COLO829 (cell line): ENCODE measurements at regions not wholly inside any gene's neighbourhood (a gene's known extent, or its start where the extent isn't known, plus 50 kb on each side); places are given as distances from the start of the nearest gene placed in this dataset.

ENCODE experiments used
- DNase-seq: peaks from one replicate; pipeline ENCODE4 v3.0.0; 2012; ENCODE audit warnings: low spot score

DNA sequence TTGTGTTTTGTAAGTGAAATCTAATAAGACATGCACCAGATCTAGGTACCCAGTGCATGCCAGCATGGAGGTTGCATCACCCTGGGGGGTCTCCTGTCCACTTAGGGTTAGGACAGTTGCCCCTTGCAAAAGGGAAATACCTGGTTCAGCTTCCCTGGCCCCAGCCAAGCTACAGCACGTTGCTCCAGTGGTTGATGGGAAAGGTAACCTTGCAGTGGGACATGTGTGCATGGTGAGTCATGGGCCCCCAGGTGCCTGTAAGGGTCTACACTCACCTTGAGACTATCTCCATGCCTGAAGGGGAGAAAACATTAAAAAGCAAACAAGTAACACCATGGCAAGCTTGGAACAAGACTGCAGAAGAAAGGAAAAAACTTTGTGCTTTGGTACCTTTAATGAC, 143.9 kb downstream of the LSM5 start:
- DNase-seq: no peak

DNA sequence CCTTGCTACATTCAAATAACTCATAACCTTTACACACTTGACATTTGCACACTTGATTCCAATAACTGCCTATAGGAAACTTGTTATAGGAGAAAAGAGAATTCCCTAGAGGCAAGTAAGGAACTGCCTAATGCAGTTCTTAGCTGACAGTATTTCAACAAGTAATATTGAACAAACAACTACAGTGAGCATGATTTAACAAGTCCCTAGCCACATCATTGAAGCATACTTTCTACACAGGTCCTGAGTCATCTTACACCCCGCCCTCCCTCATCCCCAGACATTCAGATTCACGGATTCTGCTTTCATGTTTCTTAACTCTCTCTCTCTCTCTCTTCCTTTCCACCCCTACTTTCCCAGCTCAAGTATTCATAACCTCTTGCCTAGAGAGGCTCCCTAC, 153.5 kb downstream of the LSM5 start:
- DNase-seq: peak; percentile 28

DNA sequence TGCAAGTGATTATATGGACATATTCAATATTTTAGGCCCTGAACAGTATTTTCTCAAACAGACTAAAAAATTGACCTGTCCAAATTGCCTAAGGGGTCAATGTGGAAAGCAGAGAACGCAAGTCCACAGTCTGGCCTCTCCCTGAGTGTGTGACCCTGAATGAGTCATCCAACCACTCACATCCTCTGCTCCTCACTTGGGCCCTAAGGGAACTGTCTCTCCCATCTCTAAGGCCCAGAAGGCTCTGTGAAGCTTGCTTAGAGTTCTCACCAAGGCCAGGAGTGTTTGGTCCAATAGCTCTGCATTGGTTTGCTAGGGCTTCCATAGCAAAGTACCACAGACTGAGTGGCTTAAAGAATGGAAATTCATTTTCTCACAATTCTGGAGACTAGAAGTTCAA, 155.1 kb downstream of the LSM5 start:
- peak; percentile 58 for DNase-seq

DNA sequence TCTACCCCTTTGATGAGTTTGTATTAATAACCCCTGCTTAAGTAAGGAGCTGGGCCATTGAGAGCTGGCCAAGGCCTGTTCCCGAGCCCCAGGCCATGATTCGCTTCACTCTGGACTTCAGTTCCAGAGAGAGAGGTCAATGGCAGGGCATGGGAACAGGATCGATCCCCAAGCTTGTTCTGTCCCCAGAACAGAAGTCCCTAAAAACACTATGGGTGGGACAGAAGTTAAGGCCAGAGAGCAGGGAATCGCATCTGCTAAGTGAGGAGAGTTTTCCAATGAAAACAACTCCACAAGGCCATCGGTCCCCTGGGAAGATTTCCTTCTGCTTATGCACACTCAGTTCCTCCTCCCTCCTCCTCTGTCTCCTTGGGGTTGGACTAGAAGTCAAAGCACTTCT, 159.6 kb downstream of the LSM5 start:
- no peak for DNase-seq

DNA sequence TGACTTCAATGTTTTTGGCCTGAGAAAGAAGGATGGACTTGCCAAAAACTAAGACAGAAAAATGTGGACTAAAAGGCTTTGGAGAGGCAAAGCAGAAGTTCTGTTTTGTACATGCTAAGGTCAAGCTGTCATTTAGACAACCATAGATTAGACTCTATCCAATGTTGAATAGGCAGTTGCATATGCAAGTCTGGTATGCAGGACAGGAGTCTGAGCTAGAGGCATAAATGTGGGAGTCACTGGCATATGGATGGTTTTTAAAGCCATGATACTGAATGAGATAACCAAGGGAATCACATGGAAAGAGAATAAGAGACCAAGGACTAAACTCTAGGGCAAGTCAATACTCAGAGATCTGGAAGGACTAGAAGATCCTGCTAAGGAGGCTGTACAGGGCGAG, 164.1 kb downstream of the LSM5 start:
- no peak for DNase-seq

DNA sequence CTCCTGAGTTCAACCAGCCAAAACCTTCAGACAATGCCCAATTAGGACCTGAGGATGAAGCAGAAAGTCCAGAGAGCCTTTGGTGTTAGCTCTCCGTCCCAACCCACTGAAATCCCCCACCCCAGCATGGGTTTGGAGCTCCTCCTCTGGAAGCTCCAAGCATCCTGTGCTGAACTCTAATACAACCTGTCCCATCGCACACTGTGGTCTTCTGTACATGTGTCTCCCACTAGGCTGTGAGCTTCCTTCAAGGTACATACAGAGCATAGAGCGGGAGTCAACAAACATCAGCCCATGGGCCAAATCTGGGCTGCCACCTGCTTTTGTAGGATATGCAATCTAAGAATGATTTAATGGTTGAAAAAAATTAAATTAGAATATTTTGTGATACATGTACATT, 166.5 kb downstream of the LSM5 start:
- no peak for DNase-seq

DNA sequence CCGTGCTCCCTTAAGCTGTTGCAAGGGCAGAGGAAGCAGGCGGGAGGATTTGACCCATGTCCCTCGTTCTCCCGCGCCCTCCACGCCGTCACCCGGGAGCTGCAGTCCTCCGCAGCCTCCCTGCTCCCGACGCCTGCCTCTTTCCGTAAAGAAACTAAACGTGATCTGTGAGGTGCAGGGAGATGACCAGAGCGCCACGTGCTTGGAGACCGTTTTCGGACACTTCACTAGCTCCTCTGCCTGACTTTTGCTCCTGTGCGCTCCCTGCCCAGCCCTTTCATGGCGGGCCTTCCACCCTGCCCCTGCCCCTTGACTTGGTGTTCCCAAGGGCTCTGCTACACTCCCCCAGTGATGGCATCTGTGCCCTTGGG, 171.2 kb downstream of the LSM5 start:
- DNase-seq: no peak

DNA sequence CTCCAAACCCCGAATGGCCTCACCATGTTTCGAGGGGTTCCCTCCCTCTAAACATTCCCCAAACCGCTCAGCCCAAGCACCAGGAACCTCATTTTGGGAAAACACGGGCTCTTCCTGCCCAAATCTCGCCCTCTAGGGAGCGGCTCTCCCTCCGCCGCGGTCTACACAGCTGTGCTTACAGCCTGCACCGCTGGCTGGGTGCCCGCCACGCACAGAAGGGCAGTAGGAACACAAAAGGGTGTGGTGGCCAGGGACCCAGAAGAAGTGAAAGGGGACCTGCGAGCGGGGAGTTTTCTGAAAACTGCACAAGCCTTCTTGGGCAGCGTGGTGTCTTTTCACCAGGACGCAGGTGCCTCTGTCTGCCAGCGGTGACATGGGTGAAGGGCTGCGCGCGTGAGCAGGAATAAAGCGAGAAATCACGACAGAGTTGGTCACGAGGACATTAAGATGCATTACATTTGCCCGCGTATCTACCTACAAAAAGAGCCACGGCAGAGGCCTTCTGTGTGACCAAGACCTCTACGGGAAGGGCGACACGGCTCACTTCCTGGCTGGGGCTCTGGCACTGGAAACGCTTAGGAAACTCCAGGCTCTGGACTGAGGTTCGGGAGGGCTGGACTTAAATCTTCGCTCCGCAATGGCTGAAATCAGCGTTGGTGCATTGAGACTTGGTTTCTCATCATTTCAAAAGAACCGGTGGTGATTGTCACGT, 171.7 kb downstream of the LSM5 start:
- no peak for DNase-seq

DNA sequence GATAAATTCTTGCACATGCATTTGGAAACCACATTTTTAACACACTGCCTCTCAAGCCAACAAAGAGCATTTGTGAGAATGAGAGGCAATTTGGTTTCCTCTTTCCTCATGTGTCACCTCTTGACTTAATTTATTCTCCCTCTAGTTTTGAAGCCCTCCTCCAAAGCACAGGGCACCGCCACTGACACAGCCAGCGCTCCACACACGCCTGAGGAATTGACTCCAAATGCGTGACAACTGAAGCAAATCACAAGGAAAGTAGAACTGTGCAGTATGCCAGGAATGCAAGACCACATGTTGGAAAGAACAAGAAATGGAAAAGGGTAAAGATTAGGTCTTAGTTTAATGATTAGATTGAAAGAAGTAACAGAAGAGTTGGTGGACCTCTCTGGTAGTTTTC, 173.3 kb downstream of the LSM5 start:
- DNase-seq: no peak

DNA sequence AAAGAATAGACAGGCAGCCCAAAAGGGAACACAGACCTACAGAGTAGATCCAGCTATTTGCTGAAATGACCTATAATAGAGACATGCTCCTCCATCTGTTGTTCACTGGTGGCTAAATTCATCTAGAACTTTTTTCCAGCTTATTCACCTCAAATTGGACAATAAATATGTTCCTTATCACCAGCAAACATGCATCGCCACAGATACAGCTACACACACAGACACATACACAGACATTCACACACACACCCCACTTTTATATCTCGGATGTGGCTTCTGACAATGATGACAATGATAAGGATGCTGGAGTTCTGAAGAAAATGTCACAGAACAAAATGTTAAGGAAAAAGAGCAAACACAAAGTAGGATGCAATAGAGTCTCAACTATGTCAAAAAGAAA, 175.4 kb downstream of the LSM5 start:
- DNase-seq: no peak

DNA sequence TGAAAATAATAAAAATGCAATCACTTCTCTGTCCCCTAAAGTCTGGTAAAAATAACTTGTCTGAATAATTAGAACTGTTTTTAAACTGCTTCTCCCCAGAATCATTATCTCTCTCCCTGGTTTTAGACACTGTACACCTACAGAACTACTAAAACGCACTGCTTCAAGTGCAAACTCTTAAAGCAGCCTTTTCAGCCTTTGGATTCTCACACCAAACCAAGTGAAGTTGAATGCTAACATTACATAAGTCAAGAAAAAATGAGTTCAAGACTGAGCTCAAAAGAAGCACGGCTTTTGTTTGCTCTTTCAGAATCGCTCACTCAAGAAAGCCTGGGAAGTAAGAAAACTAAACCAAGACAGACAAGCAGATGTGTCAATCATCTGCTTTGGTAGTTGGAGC, 188.8 kb downstream of the LSM5 start:
- DNase-seq: no peak

DNA sequence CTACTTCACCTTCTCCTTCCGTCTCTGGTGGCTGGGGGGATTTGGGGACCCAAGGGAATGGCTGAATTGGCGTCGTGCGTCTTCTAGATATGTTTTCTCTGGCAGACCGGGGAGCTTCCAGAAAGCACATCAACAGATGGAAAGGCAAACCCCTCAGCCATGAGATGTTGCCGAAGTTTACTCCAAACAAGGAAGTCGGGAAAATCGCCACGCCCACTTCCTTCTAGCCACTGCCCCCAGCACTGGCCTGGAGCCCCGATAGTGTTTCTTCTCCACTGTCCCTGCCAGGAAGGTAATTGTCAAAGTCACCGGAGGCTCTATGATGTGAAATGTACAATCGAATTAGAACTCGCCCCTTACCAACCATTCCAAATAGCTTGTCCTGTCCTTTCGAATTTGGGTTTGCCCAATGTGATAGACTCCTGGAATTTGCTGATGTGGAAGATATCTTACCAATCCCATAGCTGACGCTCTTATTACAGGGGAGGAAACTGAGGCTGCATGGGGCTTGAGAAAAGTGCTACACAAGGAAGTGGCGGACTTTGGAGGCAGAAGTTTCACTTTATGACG, 191.0 kb downstream of the LSM5 start:
- no peak for DNase-seq

DNA sequence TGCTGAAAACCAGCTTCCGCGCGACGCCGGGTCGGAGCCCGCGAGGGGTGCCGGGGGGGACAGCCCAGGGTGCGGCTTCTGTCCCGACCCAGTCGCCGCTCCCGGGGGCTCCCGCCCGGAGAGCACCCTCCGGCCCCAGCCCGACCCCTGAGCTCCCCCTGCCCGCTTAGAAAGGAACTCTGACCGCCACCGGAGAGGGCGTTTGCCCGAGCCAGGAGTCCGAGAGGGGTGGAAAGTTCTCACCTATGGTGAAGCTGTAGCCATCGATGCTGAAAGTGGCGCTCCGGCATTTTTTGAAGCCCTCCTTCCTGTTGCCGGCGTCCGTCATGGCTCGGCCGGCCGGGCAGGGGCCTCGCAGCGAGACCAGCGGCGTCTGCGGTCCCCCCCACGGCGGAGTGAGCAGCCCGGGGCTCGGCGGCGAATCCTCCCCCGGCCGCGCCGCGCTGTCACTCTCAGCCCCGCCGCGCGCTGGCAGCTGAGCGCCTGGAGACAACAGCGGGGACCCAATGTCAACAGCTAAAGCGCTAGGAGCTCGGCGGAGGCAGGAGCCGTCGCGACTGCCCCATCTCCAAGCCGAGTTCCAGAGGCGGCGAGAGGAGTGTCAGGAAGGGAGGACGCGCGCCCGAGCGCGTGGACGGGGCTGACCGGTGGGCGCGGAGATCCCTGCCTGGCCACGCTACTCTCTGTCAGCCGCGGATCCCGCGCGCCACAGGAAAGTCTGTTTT, 191.6 kb downstream of the LSM5 start:
- DNase-seq: no peak

DNA sequence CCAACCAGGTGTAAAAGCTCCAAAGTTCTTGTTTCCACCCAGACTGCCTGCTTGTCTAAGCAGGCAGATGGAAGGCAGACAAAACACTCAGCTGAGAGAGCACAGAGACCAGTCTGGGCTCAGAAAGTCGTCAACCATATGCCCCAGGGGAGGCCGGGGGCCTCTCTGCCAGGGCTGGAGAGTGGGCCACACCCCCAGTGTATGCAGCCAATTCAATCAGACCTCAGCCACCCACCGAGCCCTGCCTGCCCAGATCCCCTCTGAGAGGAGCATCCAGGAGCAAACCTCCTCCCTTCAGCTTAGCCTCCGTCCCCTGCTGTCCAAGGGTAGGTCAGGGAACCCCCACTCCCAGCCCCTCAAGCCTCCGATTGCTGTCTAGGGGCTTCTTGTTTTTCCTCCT, 196.3 kb downstream of the LSM5 start:
- DNase-seq: no peak

DNA sequence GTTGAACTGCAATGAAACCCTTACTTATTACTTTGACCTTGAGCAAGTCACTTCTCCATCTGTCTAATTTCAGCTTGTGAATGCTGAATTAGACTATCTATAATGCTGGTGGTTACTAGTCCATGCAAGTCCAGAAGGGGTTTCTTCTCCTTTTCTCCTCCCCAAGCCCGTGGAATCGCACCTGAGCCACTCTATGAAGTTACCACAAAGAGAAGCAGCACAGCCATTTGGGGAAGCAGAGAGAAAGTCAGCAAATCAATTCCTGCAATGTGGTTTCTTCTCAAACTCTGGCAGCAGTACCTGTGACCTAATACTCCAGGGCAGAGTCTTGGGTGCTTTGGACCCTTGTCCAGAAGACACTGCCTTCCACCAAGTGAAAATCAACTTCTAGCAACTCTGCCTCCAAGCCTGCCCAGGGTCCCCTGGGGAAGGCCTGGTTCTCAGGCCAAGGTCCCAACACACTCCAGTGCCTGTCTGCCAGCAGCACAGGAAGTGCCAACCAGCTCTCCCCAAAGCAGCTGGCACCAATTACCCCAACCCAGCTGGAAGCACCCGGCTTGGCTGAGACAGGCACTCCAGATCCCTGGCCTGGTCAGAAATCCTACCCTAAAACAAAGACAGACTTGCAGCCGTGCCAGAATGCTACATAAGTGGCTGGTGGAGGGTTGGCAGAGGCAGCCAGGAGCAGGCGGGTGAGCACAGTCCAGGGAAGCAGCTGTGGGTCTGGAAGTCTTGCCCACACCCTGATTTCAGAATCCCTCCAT, 200.3 kb downstream of the LSM5 start:
- no peak for DNase-seq

DNA sequence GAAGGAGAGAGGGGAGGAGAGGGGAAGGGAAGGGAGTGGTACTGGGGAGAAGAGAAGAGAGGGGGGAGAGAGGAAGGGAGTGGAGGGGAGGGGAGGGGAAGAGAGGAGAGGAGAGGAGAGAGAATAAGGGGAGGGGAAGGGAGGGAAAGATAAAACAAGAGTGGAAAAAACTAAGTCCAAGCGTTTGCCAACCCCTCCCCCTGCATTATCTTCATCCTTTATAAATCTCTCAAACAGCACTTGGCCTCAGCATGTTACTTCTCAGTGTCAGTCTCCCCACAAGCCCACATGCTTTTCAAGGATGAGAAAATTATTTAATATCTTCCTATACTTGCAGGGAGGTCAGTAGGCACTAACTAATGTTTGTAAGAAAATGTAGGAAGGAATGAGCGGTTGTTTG, 204.5 kb downstream of the LSM5 start:
- no peak for DNase-seq

DNA sequence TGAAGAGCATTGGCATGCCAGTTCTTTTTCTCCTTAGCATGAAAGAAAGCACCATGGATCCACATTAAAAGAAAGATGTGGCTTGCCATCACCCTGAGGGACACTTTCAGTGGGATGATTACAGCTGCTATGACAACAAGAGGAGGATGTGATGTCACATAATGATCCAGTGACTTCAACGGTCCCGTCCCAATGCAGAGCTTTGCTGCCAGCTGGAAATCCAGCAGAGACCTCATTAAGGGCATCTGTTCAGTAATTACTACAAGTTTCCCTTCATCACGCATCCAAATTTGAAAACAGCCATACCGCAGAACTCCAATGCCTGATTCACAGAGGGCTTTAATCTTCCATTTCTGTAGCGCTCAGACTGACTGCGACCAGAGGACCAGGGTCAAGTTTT, 206.6 kb downstream of the LSM5 start:
- no peak for DNase-seq

DNA sequence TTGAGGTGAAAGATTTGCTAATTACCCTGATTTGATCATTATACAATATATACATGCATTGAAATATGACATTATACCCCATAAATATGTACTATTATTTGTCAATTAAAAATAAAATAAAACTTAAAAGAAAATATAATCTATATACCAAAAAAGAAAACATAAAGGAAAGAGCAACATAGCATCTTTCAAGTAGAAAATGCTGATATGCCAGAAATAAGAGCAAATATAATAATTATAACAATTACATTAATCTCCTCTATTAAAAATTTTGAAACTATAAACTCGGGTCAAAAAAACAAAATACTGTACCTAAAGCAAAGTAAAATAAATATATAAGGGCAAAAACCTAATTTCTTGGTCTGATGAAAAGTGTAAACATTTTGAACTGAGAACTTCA, 209.3 kb upstream of the PDE1C start:
- DNase-seq: no peak

DNA sequence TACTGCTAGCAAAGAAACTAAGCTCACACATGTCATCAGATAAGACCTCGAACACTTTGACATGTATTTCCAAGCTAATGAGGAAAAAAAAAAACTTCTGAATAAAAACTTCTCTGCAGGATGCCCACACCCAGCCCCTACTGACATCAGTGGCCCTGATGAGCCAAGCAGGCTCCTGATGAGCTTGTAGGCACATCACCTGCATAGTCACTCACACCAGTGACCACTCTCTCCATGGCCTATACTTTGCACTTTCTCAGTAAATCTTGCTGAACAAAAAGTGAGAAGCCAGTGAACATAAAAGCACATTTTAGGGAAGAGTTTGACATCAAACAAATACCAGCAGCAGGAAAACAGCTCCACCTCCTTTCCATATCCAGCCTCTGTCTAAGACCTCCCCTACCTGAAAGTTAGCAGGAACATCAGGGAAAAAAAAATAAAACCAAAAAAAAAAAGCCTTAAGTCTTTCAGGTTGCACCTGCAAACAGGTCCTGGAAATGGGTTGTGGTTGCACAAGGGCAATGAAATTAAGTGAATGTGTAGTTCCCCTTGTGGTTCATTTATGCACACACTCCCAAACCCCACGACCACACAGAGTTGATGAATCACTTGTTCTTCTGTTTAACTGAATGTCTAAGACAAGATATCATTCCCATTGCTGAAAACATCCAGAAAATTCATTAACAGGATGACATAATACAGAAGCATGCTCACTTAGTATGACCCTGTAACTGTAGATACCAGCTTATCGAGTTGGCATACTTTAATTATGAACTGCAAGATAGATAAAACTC, 205.2 kb upstream of the PDE1C start:
- DNase-seq: no peak

DNA sequence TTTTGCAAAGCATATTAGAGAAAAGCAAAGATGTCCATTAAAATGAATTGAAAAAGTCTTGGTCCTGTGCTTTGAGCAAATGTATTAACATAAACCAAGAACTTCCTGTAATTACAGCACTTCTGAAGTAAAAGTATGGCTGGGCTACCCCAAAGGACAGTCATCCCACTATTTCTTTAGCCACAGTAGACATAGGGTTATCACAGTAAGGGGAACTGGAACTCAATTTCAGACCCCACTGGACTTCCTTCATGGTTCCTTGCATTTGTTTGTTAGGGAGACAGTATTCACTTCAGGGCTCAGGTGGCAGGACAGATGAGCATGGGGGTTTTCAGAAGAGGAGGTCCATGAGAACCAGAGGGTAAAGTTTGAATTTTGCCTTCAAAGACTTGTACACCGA, 203.1 kb upstream of the PDE1C start:
- no peak for DNase-seq

DNA sequence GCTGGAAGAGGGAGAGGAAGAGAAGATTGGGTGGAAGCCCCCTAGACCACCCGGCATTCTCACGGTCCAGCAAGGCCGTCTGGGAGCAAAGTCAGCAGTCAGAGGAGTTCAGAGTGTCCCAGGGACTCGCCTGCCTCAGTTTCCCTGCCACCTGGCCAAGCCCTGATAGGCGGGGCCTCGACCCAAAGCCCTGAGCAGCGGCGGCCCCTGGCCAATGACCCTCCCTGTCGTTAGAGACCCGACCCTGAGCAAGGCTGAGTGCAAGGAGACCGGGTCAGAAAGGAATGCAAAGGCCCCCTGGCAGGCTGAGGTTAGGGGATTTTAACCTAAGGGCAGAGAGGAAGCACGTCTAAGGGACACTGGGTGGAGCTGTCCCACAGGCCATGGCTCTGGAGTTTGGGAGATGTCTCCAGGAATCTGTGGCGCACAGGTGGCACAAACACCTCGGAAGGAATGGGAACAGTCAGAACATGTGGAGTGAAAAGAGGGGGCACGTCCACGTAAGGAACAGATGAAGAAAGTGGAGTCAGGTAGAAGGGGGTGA, 196.8 kb upstream of the PDE1C start:
- no peak for DNase-seq
